ENCODE measurements at regions not wholly inside any gene's neighbourhood (a gene's known extent, or its start where the extent isn't known, plus 50 kb on each side); places are given as distances from the start of the nearest gene placed in this dataset.

- Histone ChIP-seq H3K4me3 (ENCODE audit: low read depth in 1 of 3, low read length in 3 of 3) (no peak overlapping the region), H3K36me3 (ENCODE audit: control insufficient read depth in 4 of 4, insufficient read depth in 3 of 4, low read depth in 1 of 4, low read length in 3 of 4) (no peaks in the 10 kb centered on the region), H3K27me3 (ENCODE audit: control insufficient read depth in 4 of 4, insufficient read depth in 4 of 4, low read length in 3 of 4) (no peaks in the 10 kb centered on the region), H3K9me3 (ENCODE audit: control insufficient read depth in 4 of 4, low read length in 3 of 4) (no peaks in the 10 kb centered on the region), H3K9ac (ENCODE audit: low read depth in 1 of 2, low read length in 2 of 2) (no peak overlapping the region), H3K27ac (ENCODE audit: low read depth in 1 of 2, low read length in 2 of 2) (no peak overlapping the region), H3K4me1 (ENCODE audit: control insufficient read depth in 4 of 4, insufficient read depth in 4 of 4, low read length in 3 of 4) (no peaks in the 10 kb centered on the region)
- 68% methylated on average over 6 of the region's 6 CpGs for WGBS
- DNase-seq (ENCODE audit: low spot score) = no peak
- TF ChIP-seq FOXA1 (IDR thresholded peaks at IDR 0.05) = no peak
- TF ChIP-seq CTCF (IDR thresholded peaks at IDR 0.05; ENCODE audit: low read depth, low read length, missing input control) = no peak
- no peak for TF ChIP-seq ZBTB33 (IDR thresholded peaks at IDR 0.05)
- no peak for TF ChIP-seq HNF4A (conservative IDR thresholded peaks at IDR 0.05)
- TF ChIP-seq REST (IDR thresholded peaks at IDR 0.05) = no peak
- no peak for TF ChIP-seq EGR1 (IDR thresholded peaks at IDR 0.05; ENCODE audit: low read depth in 2 of 2)
- no peak for TF ChIP-seq NR2F2 (IDR thresholded peaks at IDR 0.05)
- TF ChIP-seq RXRA (IDR thresholded peaks at IDR 0.05) = no peak
- TF ChIP-seq FOXA2 (IDR thresholded peaks at IDR 0.05) = no peak
- no peak for TF ChIP-seq RAD21 (IDR thresholded peaks at IDR 0.05)
- TF ChIP-seq JUND (IDR thresholded peaks at IDR 0.05) = no peak
- no peak for TF ChIP-seq ATF3 (IDR thresholded peaks at IDR 0.05)
- no peak for TF ChIP-seq TAF1 (conservative IDR thresholded peaks at IDR 0.05)
- TF ChIP-seq GABPA (IDR thresholded peaks at IDR 0.05 in 1 of 2, conservative IDR thresholded peaks at IDR 0.05 in 1 of 2) = no peak
- no peak for TF ChIP-seq HNF4G (IDR thresholded peaks at IDR 0.05)
- no peak for TF ChIP-seq SP1 (IDR thresholded peaks at IDR 0.05)
Measured at GRCh38 chr10:90204131-90204955, 503.0 kb downstream of the KIF20B start.

GRCh38 chr10:90204956-90205314 lies 503.5 kb downstream of the KIF20B start:
- Histone ChIP-seq H3K4me1 (ENCODE audit: control insufficient read depth in 4 of 4, insufficient read depth in 4 of 4, low read length in 3 of 4) (no peaks in the 10 kb centered on the region), H3K9me3 (ENCODE audit: control insufficient read depth in 4 of 4, low read length in 3 of 4) (no peaks in the 10 kb centered on the region), H3K27ac (ENCODE audit: low read depth in 1 of 2, low read length in 2 of 2) (no peak overlapping the region), H3K27me3 (ENCODE audit: control insufficient read depth in 4 of 4, insufficient read depth in 4 of 4, low read length in 3 of 4) (no peaks in the 10 kb centered on the region), H3K4me3 (ENCODE audit: low read depth in 1 of 3, low read length in 3 of 3) (no peak overlapping the region), H3K9ac (ENCODE audit: low read depth in 1 of 2, low read length in 2 of 2) (no peak overlapping the region), H3K36me3 (ENCODE audit: control insufficient read depth in 4 of 4, insufficient read depth in 3 of 4, low read depth in 1 of 4, low read length in 3 of 4) (no peaks in the 10 kb centered on the region)
- DNase-seq (ENCODE audit: low spot score) = no peak
- TF ChIP-seq MAX (IDR thresholded peaks at IDR 0.05) (no peak), GABPA (IDR thresholded peaks at IDR 0.05 in 1 of 2, conservative IDR thresholded peaks at IDR 0.05 in 1 of 2) (no peak), HNF4G (IDR thresholded peaks at IDR 0.05) (no peak), FOXA1 (IDR thresholded peaks at IDR 0.05) (no peak), CTCF (IDR thresholded peaks at IDR 0.05; ENCODE audit: low read depth, low read length, missing input control) (no peak), ATF3 (IDR thresholded peaks at IDR 0.05) (no peak), JUND (IDR thresholded peaks at IDR 0.05) (no peak), RAD21 (IDR thresholded peaks at IDR 0.05) (no peak), NR2F2 (IDR thresholded peaks at IDR 0.05) (no peak), TAF1 (conservative IDR thresholded peaks at IDR 0.05) (no peak), RXRA (IDR thresholded peaks at IDR 0.05) (no peak), EGR1 (IDR thresholded peaks at IDR 0.05; ENCODE audit: low read depth in 2 of 2) (no peak)
